DMS53 (cell line): ENCODE measurements at regions not wholly inside any gene's neighbourhood (a gene's known extent, or its start where the extent isn't known, plus 50 kb on each side); places are given as distances from the start of the nearest gene placed in this dataset.

Source experiments
- DNase-seq: peaks from one replicate; lab custom pipeline; 2025; lab: John Stamatoyannopoulos, UW

DNA sequence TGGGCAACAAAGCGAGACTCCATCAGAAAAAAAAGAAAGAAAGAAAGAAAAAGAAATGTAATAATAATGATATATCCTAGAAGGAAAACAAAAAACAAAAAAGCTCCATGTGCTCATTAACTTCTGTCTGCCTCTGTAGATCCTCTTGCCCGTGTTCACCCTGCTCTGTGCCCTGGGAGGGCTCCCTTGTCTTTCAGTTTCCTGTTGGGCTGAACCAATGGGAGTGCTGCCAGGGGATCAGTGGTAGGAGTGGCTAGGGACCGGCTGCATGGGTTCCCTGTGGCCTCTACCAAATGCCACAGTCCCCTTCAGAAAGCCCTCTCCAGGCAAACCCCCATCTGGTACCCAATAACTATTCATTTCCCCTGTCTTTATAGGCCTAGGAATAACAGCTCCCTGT lies 51.8 kb upstream of the PARD3 start:
- no peak for DNase-seq
